Bronchial epithelial cell (primary cell): ENCODE measurements at regions not wholly inside any gene's neighbourhood (a gene's known extent, or its start where the extent isn't known, plus 50 kb on each side); places are given as distances from the start of the nearest gene placed in this dataset.

Experiments used
- DNase-seq: peaks from one replicate; pipeline ENCODE4 v3.0.0-alpha.2; 2010; ENCODE audit warnings: low read depth
- FAIRE-seq: peaks from 2 replicates; lab custom pipeline; 2011; peaks lifted over from hg19 to GRCh38; lab: Jason Lieb, UNC
- H3K27me3 ChIP-seq: 2 replicates; pipeline ENCODE4 v1.5.1; 2011; ENCODE audit warnings: low read length; ENCODE audit not compliant: control insufficient read depth, insufficient read depth
- H3K36me3 ChIP-seq: 2 replicates; pipeline ENCODE4 v1.5.1; 2011; ENCODE audit warnings: low read length; ENCODE audit not compliant: control insufficient read depth, insufficient read depth
- H3K4me3 ChIP-seq: 2 replicates; pipeline ENCODE4 v1.5.1; 2011; ENCODE audit warnings: mild to moderate bottlenecking, low read depth, low read length, control low read depth
- CTCF ChIP-seq: IDR thresholded peaks from 2 replicates; pipeline ENCODE4 v1.5.1; 2011; ENCODE audit warnings: mild to moderate bottlenecking, moderate library complexity, low read length, control low read depth, inconsistent platforms; ENCODE audit not compliant: insufficient read depth, severe bottlenecking

GRCh38 chr6:125558241-125558843, 191.1 kb upstream of the HEY2 start:
- Histone ChIP-seq H3K36me3 (no peaks in the 10 kb centered on the region), H3K27me3 (no peaks in the 10 kb centered on the region), H3K4me3 (no peak overlapping the region)
- no peak for TF ChIP-seq CTCF
- no peak for DNase-seq
- FAIRE-seq: no peak

GRCh38 chr6:125558907-125559306, 190.5 kb upstream of the HEY2 start:
- DNase-seq (peak; percentile 54), FAIRE-seq (peak; percentile 76)
- no peak overlapping the region for H3K4me3 ChIP-seq

GRCh38 chr6:125562156-125562555, 187.3 kb upstream of the HEY2 start:
- DNase-seq (no peak), FAIRE-seq (no peak)
- Histone ChIP-seq H3K4me3 (no peak overlapping the region), H3K27me3 (no peaks in the 10 kb centered on the region), H3K36me3 (no peaks in the 10 kb centered on the region)
- no peak for TF ChIP-seq CTCF

More at GRCh38 chr6:125558907-125559306, 190.5 kb upstream of the HEY2 start:
- TF ChIP-seq CTCF: no peak
- H3K36me3 ChIP-seq: no peaks in the 10 kb centered on the region
- no peaks in the 10 kb centered on the region for H3K27me3 ChIP-seq

GRCh38 chr6:125564941-125565340, 184.5 kb upstream of the HEY2 start:
- no peak for DNase-seq
- Histone ChIP-seq H3K4me3 (no peak overlapping the region), H3K27me3 (no peaks in the 10 kb centered on the region), H3K36me3 (no peaks in the 10 kb centered on the region)
- FAIRE-seq: no peak
- no peak for TF ChIP-seq CTCF

- Histone ChIP-seq H3K4me3 (no peak overlapping the region), H3K36me3 (no peaks in the 10 kb centered on the region), H3K27me3 (no peaks in the 10 kb centered on the region)
- no peak for FAIRE-seq
- DNase-seq: no peak
- TF ChIP-seq CTCF: no peak
Observed at GRCh38 chr6:125567407-125567806, 182.0 kb upstream of the HEY2 start.

GRCh38 chr6:125568609-125569008, 180.8 kb upstream of the HEY2 start:
- no peak overlapping the region for H3K4me3 ChIP-seq
- H3K36me3 ChIP-seq: no peaks in the 10 kb centered on the region
- H3K27me3 ChIP-seq: no peaks in the 10 kb centered on the region
- TF ChIP-seq CTCF: no peak
- no peak for FAIRE-seq
- DNase-seq: no peak
